SK-N-SH treated with all-trans-retinoic acid at 6 μM for 48 hours (cell line): ENCODE measurements at regions not wholly inside any gene's neighbourhood (a gene's known extent, or its start where the extent isn't known, plus 50 kb on each side); places are given as distances from the start of the nearest gene placed in this dataset.

Experiments
- ATAC-seq: fragments of 200-7000 bp; cut with Tn5 transposase; 3 replicates; pipeline ENCODE4 v1.9.1; 2020; ENCODE audit warnings: mild to moderate bottlenecking, moderate library complexity
- BACH2 ChIP-seq: fragments of 250-450 bp; sonication (Bioruptor Pico); IDR thresholded peaks from 2 replicates; pipeline ENCODE4 v1.9.0; 2021; ENCODE audit warnings: mild to moderate bottlenecking, borderline replicate concordance
- ESRRG ChIP-seq: fragments of 250-450 bp; sonication (Bioruptor Pico); IDR thresholded peaks from 2 replicates; pipeline ENCODE4 v1.6.1; 2021; ENCODE audit warnings: mild to moderate bottlenecking
- GLIS3 ChIP-seq: fragments of 250-450 bp; sonication (Bioruptor Pico); IDR thresholded peaks from 2 replicates; pipeline ENCODE4 v1.5.0; 2020; ENCODE audit warnings: mild to moderate bottlenecking, moderate library complexity
- POU6F1 ChIP-seq: fragments of 250-450 bp; sonication (Bioruptor Pico); IDR thresholded peaks from 2 replicates; pipeline ENCODE4 v1.8.0; 2021; ENCODE audit warnings: low read depth, mild to moderate bottlenecking, moderate library complexity, borderline replicate concordance
- TCF4 ChIP-seq: fragments of 250-450 bp; sonication (Bioruptor Pico); IDR thresholded peaks from 2 replicates; pipeline ENCODE4 v1.8.0; 2021; ENCODE audit warnings: mild to moderate bottlenecking, moderate library complexity, borderline replicate concordance
- ZC3H10 ChIP-seq: fragments of 250-450 bp; sonication (Bioruptor Pico); IDR thresholded peaks from 2 replicates; pipeline ENCODE4 v1.5.1; 2021; ENCODE audit warnings: mild to moderate bottlenecking, moderate library complexity
- ZFP3 ChIP-seq: fragments of 250-450 bp; sonication (Bioruptor Pico); IDR thresholded peaks from 2 replicates; pipeline ENCODE4 v1.5.0; 2020; ENCODE audit warnings: mild to moderate bottlenecking, moderate library complexity
- ZNF70 ChIP-seq: fragments of 450-650 bp; formaldehyde crosslinking; IDR thresholded peaks from 2 replicates; pipeline ENCODE4 v1.5.0; 2020; ENCODE audit warnings: mild to moderate bottlenecking, moderate library complexity

GRCh38 chr18:58813105-58813504 is 51.6 kb upstream of the ZNF532 start:
- ATAC-seq, result no peak
- peak; percentile 65 for TF ChIP-seq TCF4 (CRISPR knock-in tag)
- no peak for TF ChIP-seq ZC3H10 (CRISPR knock-in tag)

GRCh38 chr18:58813561-58814225 is 51.0 kb upstream of the ZNF532 start:
- TF ChIP-seq POU6F1 (CRISPR knock-in tag) (no peak), BACH2 (CRISPR knock-in tag) (no peak), ESRRG (no peak), GLIS3 (CRISPR knock-in tag) (no peak), ZFP3 (CRISPR knock-in tag) (no peak)
- ATAC-seq, result no peak

- TF ChIP-seq ZNF70 (CRISPR knock-in tag), result no peak
- ATAC-seq, result no peak
Measured at GRCh38 chr18:58814317-58814716, 50.4 kb upstream of the ZNF532 start.
